Stimulated activated CD8-positive, alpha-beta memory T cell treated with anti-CD3 and anti-CD28 coated beads, Interleukin-2, amount 100 ng/mL, for 48 hours (primary cell): ENCODE measurements at regions not wholly inside any gene's neighbourhood (a gene's known extent, or its start where the extent isn't known, plus 50 kb on each side); places are given as distances from the start of the nearest gene placed in this dataset.
"Not testable (repeated sequence)": the region's sequence is repeated elsewhere in the genome, so short reads cannot be mapped to it uniquely, and the experiment has no call there.

Experiments
- DNase-seq, 2 donors: peaks; one replicate each; pipeline ENCODE4 v3.0.0-alpha.2; 2020; ENCODE audit warnings: low read depth in 2 of 2

GRCh38 chr19:5259750-5260149 lies 80.9 kb downstream of the PTPRS start:
- no peak for DNase-seq

DNA sequence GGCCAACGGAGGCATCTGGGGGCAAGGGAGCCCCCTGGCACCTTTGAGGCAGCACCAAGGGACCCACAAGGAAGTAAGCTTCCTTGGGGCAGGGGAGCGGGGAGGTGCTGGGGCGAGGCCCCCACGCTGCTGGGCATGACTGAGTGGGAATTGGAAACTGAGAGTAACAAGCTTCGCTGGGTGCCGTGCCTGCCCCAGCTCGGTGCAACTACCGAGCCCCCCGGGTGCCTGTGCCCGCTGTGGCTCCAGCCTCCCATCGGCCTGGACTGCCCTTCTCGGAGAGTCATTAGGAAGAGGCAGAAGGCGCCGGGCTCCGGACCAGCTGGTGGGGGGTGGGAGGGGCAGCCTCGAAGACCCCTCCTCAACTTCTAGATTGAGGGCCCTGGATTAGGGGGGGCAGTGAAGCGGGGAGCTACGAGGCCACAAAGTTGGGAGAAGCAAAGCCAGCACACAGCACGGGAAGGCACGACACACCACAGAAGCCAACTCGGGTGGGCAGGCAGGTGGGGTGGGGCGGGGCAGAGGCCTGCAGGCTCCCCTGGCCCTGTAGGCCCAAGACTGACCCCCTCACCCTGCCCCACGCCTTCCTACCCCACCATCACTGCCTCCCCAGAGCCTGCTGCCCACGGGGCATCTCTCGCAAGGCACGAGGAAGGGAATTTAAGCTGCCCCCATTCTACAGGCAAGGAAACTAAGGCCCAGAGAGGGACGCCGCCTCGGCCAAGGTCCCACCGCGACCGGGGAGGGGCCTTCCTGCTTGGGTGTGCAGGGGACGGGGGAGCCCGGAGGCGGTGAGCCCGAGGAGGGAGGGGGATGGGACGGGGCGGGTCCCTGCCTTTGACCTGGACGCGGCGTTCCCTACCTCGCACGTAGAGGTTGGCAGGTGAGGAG lies 83.2 kb downstream of the PTPRS start:
- DNase-seq = no peak

GRCh38 chr19:5255602-5256231 lies 84.9 kb downstream of the PTPRS start:
- no peak for DNase-seq

DNA sequence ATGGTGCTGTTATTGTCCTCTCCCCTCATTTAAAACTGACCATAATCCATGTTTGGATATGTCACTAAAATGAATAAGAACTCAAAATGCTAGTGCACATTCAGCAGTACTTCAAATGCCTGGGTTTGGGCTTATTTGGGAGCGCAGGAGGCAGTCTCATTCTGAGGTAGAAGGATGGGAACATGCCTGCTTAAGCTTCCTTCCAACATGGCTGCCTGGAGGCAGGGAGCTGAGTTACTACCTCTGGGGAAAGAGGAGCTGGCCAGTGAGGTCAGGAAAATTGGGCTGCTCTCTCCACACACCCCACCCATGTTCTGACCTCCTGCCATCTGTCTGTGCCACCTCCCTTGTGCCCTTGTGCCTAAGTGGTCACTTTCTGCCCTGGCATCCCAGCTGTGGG lies 85.7 kb downstream of the PTPRS start:
- no peak for DNase-seq

- DNase-seq = no peak
Measured at GRCh38 chr19:5254543-5254942, 86.1 kb downstream of the PTPRS start.

GRCh38 chr19:5253406-5254110 lies 87.1 kb downstream of the PTPRS start:
- no peak for DNase-seq

- no peak for DNase-seq
Measured at GRCh38 chr19:5251096-5252065, 89.2 kb downstream of the PTPRS start.

- no peak for DNase-seq
Measured at GRCh38 chr19:5250127-5250659, 90.4 kb downstream of the PTPRS start.

DNA sequence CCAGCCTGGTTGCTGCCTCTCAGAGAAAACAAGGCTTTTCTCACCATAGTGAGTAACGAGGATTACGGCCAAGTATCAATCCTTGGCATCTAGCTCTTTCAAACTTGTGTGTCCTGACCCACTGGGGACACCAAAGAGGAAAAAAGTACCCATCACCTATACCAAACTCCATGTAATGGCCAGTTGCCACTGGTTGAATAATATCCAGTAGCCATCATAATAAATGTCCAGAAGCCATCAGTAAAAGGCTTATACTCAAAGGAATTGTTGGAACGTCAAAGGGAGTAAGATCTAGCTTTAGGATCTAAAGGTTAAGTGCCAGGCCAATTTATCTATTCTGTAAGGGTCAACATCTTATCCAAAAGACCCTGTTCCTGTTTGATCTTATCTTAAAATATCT lies 91.1 kb downstream of the PTPRS start:
- no peak for DNase-seq

DNA sequence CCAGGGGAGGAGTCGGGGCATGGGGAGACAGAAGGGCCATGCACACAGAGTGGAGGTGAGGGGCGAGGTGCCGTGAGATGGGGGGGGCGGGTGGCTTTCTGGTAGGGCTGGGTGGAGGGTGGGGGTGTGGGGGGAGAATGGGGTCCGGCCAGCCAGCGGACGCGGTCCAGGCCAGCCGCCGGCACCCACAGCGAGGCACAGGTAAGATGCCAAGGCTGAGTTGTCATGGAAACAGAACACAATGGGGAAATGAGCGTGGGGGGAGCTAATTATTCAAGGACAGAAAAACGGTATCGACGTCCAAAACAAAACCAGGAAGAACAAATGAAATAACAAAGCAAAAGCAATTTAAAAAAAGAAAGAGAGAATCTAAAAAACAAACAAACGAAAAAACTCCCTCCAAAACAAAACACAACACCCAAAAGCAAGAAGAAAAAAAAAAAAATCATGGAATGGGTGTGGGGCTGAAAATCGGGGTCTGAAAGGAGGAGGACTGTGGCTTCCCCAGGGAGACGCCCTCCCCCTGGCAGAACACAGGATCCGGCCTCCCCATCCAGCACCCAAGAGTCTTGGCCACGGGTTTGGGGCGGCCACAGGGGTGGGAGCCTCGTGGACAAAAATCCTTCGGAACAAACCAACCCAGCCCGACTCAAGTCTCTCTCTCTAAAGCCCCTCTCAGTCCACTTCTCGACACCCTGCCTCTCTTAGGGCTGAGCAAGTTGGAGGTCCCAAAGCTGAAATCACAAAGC lies 92.5 kb downstream of the PTPRS start:
- DNase-seq = no peak

DNA sequence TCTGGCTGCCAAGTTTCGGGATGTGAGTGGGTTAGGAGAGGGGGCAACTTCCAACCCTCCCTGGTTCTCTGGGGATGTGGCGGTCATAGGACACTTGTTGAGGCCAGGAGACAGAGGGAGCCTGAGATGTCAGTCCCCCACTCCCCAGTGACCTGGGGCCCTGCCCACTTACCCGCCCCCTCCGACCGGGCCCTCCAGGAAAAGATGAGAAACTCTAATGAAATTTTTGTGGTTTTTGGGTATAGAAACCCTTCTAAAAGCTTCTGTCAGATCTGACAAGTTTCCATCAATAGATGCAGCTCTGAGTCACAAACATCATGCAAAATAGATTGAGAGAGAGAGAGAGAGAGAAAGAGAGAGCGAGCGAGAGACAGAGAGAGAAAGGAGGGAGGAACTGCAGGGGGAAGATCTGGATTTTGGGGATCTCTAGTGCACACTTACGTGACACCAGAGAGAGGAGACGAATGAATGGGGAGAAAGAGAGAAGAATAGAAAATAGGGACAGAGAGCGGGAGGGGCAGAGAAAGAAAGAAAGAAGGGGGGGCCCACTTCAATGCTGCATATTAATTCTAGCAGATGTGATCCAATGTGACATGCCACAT lies 94.0 kb downstream of the PTPRS start:
- peak; percentile 17 to 34 for DNase-seq

DNA sequence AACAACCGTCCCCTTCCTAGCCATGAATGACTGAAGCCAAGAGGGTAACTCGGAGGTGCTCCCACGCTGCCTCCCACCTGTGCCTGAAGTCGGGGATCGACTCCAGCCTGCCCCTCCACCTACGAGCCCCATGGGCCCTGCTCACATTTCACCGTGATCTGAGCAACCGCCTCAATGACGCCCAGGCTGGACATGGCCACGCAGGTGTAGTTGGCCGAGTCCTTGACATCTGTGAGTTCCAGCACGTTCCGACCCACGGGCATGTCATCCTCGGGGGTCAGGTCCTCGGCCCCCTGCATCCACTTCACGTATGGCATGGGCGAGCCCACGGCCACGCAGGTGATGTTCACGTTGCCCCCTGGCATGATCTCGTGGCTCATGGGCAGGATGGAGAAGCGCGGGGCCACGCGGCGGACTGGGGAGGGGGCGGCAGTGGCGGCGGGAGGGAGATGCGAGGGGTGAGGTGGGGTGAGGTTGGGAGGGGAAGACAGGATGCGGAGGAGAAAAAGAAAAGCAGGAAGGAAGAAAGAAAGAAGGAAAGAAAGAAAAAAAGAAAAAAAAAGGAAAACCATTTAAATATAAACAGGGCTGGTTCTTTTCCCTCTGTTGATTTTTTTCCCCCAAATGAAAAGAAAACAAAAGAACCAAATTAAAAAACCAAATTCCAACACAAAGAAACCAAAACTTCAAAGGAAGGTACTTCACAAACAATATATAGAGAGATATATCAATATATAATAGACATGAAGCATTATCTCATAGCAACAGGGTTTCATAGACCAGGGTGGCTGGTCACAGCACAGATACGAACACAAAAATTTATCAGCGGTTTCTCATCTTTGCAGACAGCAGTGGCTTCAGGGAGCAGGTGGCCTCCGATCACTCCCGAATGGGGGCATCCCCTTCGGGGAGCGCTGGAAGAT lies 94.7 kb downstream of the PTPRS start:
- no peak for DNase-seq

GRCh38 chr19:5244351-5244750 lies 96.3 kb downstream of the PTPRS start:
- DNase-seq = no peak

GRCh38 chr19:5243878-5244277 lies 96.7 kb downstream of the PTPRS start:
- DNase-seq = no peak

DNA sequence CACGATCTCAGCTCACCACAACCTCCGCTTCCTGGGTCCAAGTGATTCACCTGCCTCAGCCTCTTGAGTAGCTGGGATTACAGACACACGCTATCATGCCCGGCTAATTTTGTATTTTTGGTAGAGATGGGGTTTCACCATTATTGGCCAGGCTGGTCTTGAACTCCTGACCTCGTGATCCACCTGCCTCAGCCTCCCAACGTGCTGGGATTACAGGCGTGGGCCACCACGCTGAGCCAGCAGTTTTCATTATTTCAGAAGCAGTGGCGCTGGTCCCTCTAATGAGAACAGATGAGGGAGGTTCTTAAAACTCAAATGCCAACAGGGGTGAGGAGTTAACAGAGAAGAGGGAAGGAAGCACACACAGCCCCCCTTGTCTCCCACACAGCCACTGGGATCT lies 98.7 kb downstream of the PTPRS start:
- DNase-seq = not testable (repeated sequence)

GRCh38 chr19:5240011-5240410 lies 100.6 kb downstream of the PTPRS start:
- no peak for DNase-seq

DNA sequence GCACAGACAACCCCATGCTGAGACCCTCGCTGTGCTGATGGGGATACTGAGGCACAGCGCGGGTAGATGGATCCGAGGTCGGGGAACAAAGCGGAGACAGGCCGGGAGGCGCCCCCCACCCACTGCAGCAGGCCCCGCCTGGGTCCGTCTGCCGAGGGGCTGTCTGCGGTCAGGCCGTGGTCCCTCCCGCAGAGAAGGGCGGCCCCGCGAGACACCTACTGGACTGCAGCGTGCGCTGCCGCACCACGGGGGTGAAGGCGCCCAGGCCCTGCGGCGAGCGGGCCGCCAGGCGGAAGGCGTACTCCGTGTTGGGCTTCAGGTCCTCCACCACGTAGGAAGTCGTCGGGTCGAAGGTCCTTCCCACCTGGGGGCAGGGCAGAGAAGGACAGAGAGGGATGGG lies 101.9 kb downstream of the PTPRS start:
- no peak for DNase-seq

GRCh38 chr19:5237939-5238480 lies 102.6 kb downstream of the PTPRS start:
- no peak for DNase-seq
